ENCODE measurements at regions not wholly inside any gene's neighbourhood (a gene's known extent, or its start where the extent isn't known, plus 50 kb on each side); places are given as distances from the start of the nearest gene placed in this dataset.
"Not testable (repeated sequence)": the region's sequence is repeated elsewhere in the genome, so short reads cannot be mapped to it uniquely, and the experiment has no call there.

DNA sequence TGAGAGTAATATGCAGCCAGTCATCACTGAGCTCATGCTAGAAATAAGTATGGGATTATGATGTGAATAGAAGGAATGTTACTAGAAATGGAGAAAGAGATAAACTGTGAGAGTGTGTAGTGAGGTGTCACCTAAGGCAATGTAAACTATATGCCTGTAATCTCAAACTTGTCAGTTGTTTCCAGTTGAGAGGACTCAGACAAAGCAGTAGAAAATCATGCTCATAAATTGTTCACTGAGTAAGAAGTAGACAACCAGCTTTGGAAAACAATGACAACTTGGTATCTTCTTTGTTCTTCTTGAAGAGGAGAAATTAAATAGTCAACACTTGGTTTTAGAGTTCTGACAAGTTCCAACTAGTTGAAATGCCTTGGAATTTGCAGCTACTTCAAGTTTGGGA, 148.5 kb upstream of the OR4E1 start:
- H3K9me3 ChIP-seq = peaks cover 0 to under 1% of the 10 kb centered on the region in 2 donors
- no peak overlapping the region for H3K4me3 ChIP-seq
- TF ChIP-seq, protein P1, sequence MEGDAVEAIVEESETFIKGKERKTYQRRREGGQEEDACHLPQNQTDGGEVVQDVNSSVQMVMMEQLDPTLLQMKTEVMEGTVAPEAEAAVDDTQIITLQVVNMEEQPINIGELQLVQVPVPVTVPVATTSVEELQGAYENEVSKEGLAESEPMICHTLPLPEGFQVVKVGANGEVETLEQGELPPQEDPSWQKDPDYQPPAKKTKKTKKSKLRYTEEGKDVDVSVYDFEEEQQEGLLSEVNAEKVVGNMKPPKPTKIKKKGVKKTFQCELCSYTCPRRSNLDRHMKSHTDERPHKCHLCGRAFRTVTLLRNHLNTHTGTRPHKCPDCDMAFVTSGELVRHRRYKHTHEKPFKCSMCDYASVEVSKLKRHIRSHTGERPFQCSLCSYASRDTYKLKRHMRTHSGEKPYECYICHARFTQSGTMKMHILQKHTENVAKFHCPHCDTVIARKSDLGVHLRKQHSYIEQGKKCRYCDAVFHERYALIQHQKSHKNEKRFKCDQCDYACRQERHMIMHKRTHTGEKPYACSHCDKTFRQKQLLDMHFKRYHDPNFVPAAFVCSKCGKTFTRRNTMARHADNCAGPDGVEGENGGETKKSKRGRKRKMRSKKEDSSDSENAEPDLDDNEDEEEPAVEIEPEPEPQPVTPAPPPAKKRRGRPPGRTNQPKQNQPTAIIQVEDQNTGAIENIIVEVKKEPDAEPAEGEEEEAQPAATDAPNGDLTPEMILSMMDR (IDR thresholded peaks at IDR 0.05) = no peak
- H3K36me3 ChIP-seq = no peaks in the 10 kb centered on the region
- H3K27me3 ChIP-seq = no peaks in the 10 kb centered on the region
- no peak overlapping the region for H3K27ac ChIP-seq
- H3K4me1 ChIP-seq = no peaks in the 10 kb centered on the region
- DNase-seq (ENCODE audit: low spot score in 2 of 2) = no peak
- intact Hi-C loops (cut with DNase I) = no loop called here

DNA sequence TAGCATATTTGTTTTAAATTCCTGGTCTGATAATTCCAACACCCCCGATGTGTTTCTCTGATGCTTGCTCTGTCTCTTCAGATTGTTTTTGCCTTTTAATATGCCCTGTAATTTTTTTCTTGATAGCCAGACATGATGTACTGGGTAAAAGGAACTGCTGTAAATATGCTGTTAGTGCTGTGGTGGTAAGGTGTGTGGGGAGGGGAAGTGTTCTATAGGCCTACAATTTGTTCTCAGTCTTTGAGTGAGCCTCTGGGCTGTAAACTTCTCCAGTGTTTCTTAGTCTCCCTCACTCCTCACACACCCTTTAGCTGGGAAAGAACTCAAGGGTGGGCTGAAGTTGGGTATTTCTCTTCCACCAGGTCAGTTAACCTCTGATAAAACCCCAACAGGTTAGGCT, 147.0 kb upstream of the OR4E1 start:
- H3K27ac ChIP-seq = no peak overlapping the region
- intact Hi-C loops (cut with DNase I) = no loop called here
- no peaks in the 10 kb centered on the region for H3K4me1 ChIP-seq
- peaks cover 0 to 8% of the 10 kb centered on the region in 2 donors for H3K9me3 ChIP-seq
- no peaks in the 10 kb centered on the region for H3K27me3 ChIP-seq
- TF ChIP-seq, protein P1 (IDR thresholded peaks at IDR 0.05) = no peak
- H3K36me3 ChIP-seq = no peaks in the 10 kb centered on the region
- no peak for DNase-seq (ENCODE audit: low spot score in 2 of 2)
- H3K4me3 ChIP-seq = no peak overlapping the region

DNA sequence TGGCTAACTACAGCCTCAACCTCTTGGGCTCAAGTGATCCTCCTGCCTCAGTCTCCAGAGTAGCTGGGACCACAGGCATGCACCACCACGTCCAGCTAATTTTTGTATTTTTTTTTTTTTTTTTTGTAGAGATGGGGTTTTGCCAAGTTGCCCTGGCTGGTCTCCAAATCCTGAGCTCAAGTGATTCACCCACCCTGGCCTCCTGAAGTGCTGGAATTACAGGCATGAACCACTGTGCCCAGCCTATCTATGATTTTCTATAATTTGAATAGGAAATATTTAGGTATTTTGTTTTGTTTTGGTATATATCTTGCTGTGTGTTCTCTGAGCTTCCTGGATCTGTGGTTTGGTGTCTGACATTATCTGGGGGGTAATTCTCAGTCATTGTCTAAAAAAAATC, 146.3 kb upstream of the OR4E1 start:
- DNase-seq (ENCODE audit: low spot score in 2 of 2); H3K4me3 ChIP-seq; H3K27ac ChIP-seq; H3K9me3 ChIP-seq; H3K27me3 ChIP-seq; H3K36me3 ChIP-seq; H3K4me1 ChIP-seq; intact Hi-C loops (cut with DNase I): not testable (repeated sequence)

DNA sequence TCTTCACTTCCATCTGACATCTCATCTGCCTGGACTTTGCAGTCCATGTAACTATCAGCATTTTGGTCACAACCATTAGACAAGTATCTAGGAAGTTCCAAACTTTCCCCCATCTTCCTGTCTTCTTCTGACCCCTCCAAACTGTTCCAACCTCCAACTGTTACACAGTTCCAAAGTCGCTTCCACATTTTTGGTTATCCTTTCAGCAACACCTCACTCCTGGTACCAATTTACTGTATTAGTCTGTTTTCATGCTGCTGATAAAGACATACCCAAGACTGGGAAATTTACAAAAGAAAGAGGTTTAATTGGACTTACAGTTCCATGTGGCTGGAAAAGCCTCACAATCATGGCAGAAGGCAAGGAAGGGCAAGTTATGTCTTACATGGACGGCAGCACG, 143.4 kb upstream of the OR4E1 start:
- H3K4me3 ChIP-seq; DNase-seq (ENCODE audit: low spot score in 2 of 2); H3K4me1 ChIP-seq; H3K36me3 ChIP-seq; intact Hi-C loops (cut with DNase I); H3K27me3 ChIP-seq; H3K9me3 ChIP-seq; H3K27ac ChIP-seq: not testable (repeated sequence)

DNA sequence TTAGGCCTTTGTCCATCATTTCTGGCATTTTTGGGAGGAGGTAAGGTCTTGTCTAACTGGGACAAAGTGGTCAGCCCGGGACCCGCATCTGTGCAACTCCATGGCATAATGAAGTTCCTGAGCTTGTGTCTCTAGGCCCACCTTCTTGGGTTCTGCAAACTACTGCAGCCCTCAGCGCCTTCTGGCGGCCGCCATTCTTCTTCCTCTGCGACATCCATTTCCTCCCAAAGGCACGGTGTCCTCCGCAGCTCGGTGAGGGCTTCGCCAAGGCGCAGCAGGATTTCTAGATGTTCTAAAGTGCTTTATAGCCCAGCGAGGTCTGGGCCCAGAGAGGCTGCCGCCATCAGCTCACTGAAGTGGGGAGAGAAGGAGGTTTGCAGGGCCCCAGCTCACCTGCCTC, 134.4 kb upstream of the OR4E1 start:
- H3K27me3 ChIP-seq = no peaks in the 10 kb centered on the region
- no peaks in the 10 kb centered on the region for H3K4me1 ChIP-seq
- no peaks in the 10 kb centered on the region for H3K9me3 ChIP-seq
- no peak overlapping the region for H3K4me3 ChIP-seq
- TF ChIP-seq, protein P1 (IDR thresholded peaks at IDR 0.05) = no peak
- H3K36me3 ChIP-seq = no peaks in the 10 kb centered on the region
- DNase-seq (ENCODE audit: low spot score in 2 of 2) = no peak
- intact Hi-C loops (cut with DNase I) = no loop called here
- no peak overlapping the region for H3K27ac ChIP-seq

DNA sequence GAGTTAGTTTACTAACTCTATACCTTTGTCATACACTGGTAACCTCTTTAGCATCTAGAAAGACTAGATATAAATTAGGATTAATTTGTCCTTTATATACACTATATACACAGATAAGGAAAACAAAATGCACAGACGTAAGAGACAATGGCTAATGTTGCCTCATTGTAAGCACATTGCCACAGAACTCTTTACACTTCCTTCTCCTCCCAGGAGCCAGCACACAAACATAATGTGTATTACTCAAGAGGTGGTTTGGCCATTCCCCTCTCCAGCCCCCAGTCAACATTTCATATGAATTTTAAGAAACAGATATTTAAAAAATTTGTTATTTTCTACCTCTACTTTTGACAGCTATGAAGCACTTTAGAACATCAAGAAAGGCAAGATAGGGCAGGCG, 131.4 kb upstream of the OR4E1 start:
- H3K27me3 ChIP-seq = no peaks in the 10 kb centered on the region
- no peak for DNase-seq (ENCODE audit: low spot score in 2 of 2)
- no peaks in the 10 kb centered on the region for H3K36me3 ChIP-seq
- H3K27ac ChIP-seq = no peak overlapping the region
- H3K9me3 ChIP-seq = no peaks in the 10 kb centered on the region
- H3K4me3 ChIP-seq = no peak overlapping the region
- TF ChIP-seq, protein P1 (IDR thresholded peaks at IDR 0.05) = no peak
- intact Hi-C loops (cut with DNase I) = no loop called here
- no peaks in the 10 kb centered on the region for H3K4me1 ChIP-seq

DNA sequence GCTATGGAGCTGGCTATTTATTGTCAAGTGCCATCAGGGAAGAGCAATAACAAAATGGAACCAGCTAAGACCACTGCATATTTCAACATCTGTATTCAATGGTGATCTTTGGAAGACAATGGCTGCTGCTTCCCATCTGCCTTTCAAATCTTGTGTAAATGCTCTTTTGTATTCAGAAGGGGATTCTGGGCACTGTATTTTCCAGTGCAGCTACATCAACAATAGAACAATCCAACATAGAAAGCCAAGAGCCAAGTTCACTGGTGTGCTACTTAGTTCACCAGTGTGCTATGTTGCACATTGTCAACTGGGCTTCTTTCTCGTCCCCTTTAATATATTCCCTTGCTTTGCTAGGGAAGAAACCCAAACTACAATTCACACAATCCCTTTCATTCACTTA, 128.8 kb upstream of the OR4E1 start:
- Histone ChIP-seq H3K27me3 (no peaks in the 10 kb centered on the region), H3K4me3 (no peak overlapping the region), H3K36me3 (no peaks in the 10 kb centered on the region), H3K9me3 (no peaks in the 10 kb centered on the region), H3K27ac (no peak overlapping the region), H3K4me1 (no peaks in the 10 kb centered on the region)
- intact Hi-C loops (cut with DNase I) = no loop called here
- TF ChIP-seq, protein P1 (IDR thresholded peaks at IDR 0.05) = no peak
- no peak for DNase-seq (ENCODE audit: low spot score in 2 of 2)

All from ascending aorta (tissue), 2 donors.